ENCODE measurements at regions not wholly inside any gene's neighbourhood (a gene's known extent, or its start where the extent isn't known, plus 50 kb on each side); places are given as distances from the start of the nearest gene placed in this dataset.

DNA sequence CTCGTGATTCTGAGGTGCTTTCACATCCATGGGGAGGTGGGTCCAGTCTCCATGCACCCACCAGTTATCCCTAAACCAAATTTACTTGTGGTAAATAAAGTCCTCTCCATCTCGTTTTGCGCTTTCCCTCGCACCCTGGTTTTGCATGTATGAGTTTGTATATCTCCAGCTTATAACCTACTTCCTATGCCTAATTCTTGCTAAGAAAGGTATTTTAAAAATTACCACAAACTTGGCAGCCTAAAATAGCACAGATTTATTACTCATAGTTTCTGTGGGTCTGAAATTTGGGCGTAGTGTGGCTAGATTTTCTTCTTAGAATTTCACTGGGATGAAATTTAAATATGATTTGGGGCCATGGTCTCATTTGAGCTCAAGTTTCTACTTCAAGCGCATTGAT lies 511.5 kb downstream of the NYAP2 start:
- TF ChIP-seq CTCF (tag by site-specific recombination; IDR thresholded peaks at IDR 0.05) = no peak
- no peak for TF ChIP-seq ZNF580 (tag by site-specific recombination; IDR thresholded peaks at IDR 0.05)
- no peak for TF ChIP-seq ZNF561 (tag by site-specific recombination; IDR thresholded peaks at IDR 0.05; ENCODE audit: borderline replicate concordance)
- no peak for TF ChIP-seq ZNF274 (IDR thresholded peaks at IDR 0.05; ENCODE audit: low read length)
- no peak for TF ChIP-seq ZNF274 (tag by site-specific recombination; IDR thresholded peaks at IDR 0.05; ENCODE audit: borderline replicate concordance)
- no peak for TF ChIP-seq ZBTB1 (tag by site-specific recombination; IDR thresholded peaks at IDR 0.05)
- TF ChIP-seq OVOL3 (tag by site-specific recombination; IDR thresholded peaks at IDR 0.05) = no peak
- TF ChIP-seq ZNF610 (tag by site-specific recombination; IDR thresholded peaks at IDR 0.05; ENCODE audit: borderline replicate concordance) = no peak
- TF ChIP-seq ZNF138 (tag by site-specific recombination; IDR thresholded peaks at IDR 0.05; ENCODE audit: borderline replicate concordance) = no peak
